Fibroblast of lung (primary cell): ENCODE measurements at regions not wholly inside any gene's neighbourhood (a gene's known extent, or its start where the extent isn't known, plus 50 kb on each side); places are given as distances from the start of the nearest gene placed in this dataset.

Experiments used
- DNase-seq, 2 donors: peaks; one replicate each; pipeline versions ENCODE4 v3.0.0 to v3.0.0-alpha.2; 2010; ENCODE audit warnings: low read depth in 2 of 2
- H2AFZ ChIP-seq: 2 replicates; pipeline ENCODE4 v1.5.1; 2012; ENCODE audit warnings: low read length, control low read depth, inconsistent platforms
- H3K27ac ChIP-seq: 2 replicates; pipeline ENCODE4 v1.5.1; 2011; ENCODE audit warnings: low read length, control low read depth; ENCODE audit not compliant: insufficient read depth
- H3K27me3 ChIP-seq: 2 replicates; pipeline ENCODE4 v1.5.1; 2011; ENCODE audit warnings: mild to moderate bottlenecking, low read length; ENCODE audit not compliant: control insufficient read depth, insufficient read depth
- H3K36me3 ChIP-seq: 2 replicates; pipeline ENCODE4 v1.5.1; 2011; ENCODE audit warnings: low read length; ENCODE audit not compliant: control insufficient read depth, insufficient read depth
- H3K4me1 ChIP-seq: 2 replicates; pipeline ENCODE4 v1.5.1; 2011; ENCODE audit warnings: low read length; ENCODE audit not compliant: control insufficient read depth, insufficient read depth; ENCODE audit errors: extremely low read depth
- H3K4me2 ChIP-seq: 2 replicates; pipeline ENCODE4 v1.5.1; 2011; ENCODE audit warnings: low read length, control low read depth; ENCODE audit not compliant: insufficient read depth; ENCODE audit errors: extremely low read depth
- H3K4me3 ChIP-seq, 4 experiments: fragments of 200-600 bp in 1 of 4; sonication (generic) in 1 of 4; replicated peaks in 1 of 4; 2 replicates each; pipeline ENCODE4 v1.5.1; 2011 to 2016; ENCODE audit warnings: low read length in 4 of 4, low read depth in 3 of 4, mild to moderate bottlenecking in 3 of 4, control low read depth in 2 of 4, inconsistent platforms in 1 of 4, mixed read lengths in 1 of 4; ENCODE audit not compliant: insufficient read depth in 1 of 4; ENCODE audit errors: control extremely low read depth in 1 of 4
- H3K79me2 ChIP-seq: 2 replicates; pipeline ENCODE4 v1.5.1; 2012; ENCODE audit warnings: mild to moderate bottlenecking, low read length, inconsistent platforms; ENCODE audit not compliant: control insufficient read depth, insufficient read depth
- H3K9ac ChIP-seq: 2 replicates; pipeline ENCODE4 v1.5.1; 2011; ENCODE audit warnings: mild to moderate bottlenecking, low read length, control low read depth; ENCODE audit not compliant: insufficient read depth
- H3K9me3 ChIP-seq: 2 replicates; pipeline ENCODE4 v1.5.1; 2012; ENCODE audit warnings: low read depth, low read length; ENCODE audit not compliant: control insufficient read depth, insufficient read depth
- H4K20me1 ChIP-seq: 2 replicates; pipeline ENCODE4 v1.5.1; 2011; ENCODE audit warnings: low read length; ENCODE audit not compliant: control insufficient read depth, insufficient read depth; ENCODE audit errors: extremely low read depth
- CTCF ChIP-seq, 2 donors: IDR thresholded peaks in 1 of 2; conservative IDR thresholded peaks in 1 of 2; 1 replicate in 1 of 2; 2 replicates in 1 of 2; pipeline ENCODE4 v1.5.1; 2011 to 2012; ENCODE audit warnings: low read length in 2 of 2, control low read depth in 1 of 2, inconsistent platforms in 1 of 2, low read depth in 1 of 2, mild to moderate bottlenecking in 1 of 2
- EZH2 ChIP-seq: IDR thresholded peaks from 2 replicates; pipeline ENCODE4 v1.5.1; 2012; ENCODE audit warnings: low read length, control low read depth, mild to moderate bottlenecking; ENCODE audit errors: missing control alignments

- H3K4me1 ChIP-seq: no peaks in the 10 kb centered on the region
- H3K27ac ChIP-seq: no peak overlapping the region
- H2AFZ ChIP-seq: no peak overlapping the region
- no peaks in the 10 kb centered on the region for H3K9me3 ChIP-seq
- H3K36me3 ChIP-seq: no peaks in the 10 kb centered on the region
- no peaks in the 10 kb centered on the region for H3K27me3 ChIP-seq
- no peaks in the 10 kb centered on the region for H4K20me1 ChIP-seq
- H3K4me2 ChIP-seq: no peak overlapping the region
- no peak overlapping the region for H3K9ac ChIP-seq
- no peak for TF ChIP-seq EZH2
- TF ChIP-seq CTCF (conservative IDR thresholded peaks at IDR 0.05 in 1 of 2, IDR thresholded peaks at IDR 0.05 in 1 of 2; ENCODE audit: low read depth in 1 of 2, low read length in 2 of 2): no peak
- no peak for DNase-seq
- H3K4me3 ChIP-seq: no peak overlapping the region
- H3K79me2 ChIP-seq: no peaks in the 10 kb centered on the region
Observed at GRCh38 chr18:70662588-70662987, 373.7 kb downstream of the SOCS6 start.

- Histone ChIP-seq H3K27me3 (no peaks in the 10 kb centered on the region), H4K20me1 (no peaks in the 10 kb centered on the region), H3K36me3 (no peaks in the 10 kb centered on the region), H3K9me3 (no peaks in the 10 kb centered on the region), H3K9ac (no peak overlapping the region), H3K4me1 (no peaks in the 10 kb centered on the region), H3K4me2 (no peak overlapping the region), H3K4me3 (no peak overlapping the region), H2AFZ (no peak overlapping the region), H3K79me2 (no peaks in the 10 kb centered on the region), H3K27ac (no peak overlapping the region)
- TF ChIP-seq EZH2 (no peak), CTCF (conservative IDR thresholded peaks at IDR 0.05 in 1 of 2, IDR thresholded peaks at IDR 0.05 in 1 of 2; ENCODE audit: low read depth in 1 of 2, low read length in 2 of 2) (no peak)
- DNase-seq: no peak
Observed at GRCh38 chr18:70659036-70659925, 370.4 kb downstream of the SOCS6 start.

- Histone ChIP-seq H3K4me1 (no peaks in the 10 kb centered on the region), H3K9me3 (no peaks in the 10 kb centered on the region), H3K4me2 (no peak overlapping the region), H3K27me3 (no peaks in the 10 kb centered on the region), H3K36me3 (no peaks in the 10 kb centered on the region), H3K4me3 (no peak overlapping the region), H2AFZ (no peak overlapping the region), H3K27ac (no peak overlapping the region), H3K79me2 (no peaks in the 10 kb centered on the region), H3K9ac (no peak overlapping the region), H4K20me1 (no peaks in the 10 kb centered on the region)
- no peak for DNase-seq
- no peak for TF ChIP-seq CTCF (conservative IDR thresholded peaks at IDR 0.05 in 1 of 2, IDR thresholded peaks at IDR 0.05 in 1 of 2; ENCODE audit: low read depth in 1 of 2, low read length in 2 of 2)
- no peak for TF ChIP-seq EZH2
Observed at GRCh38 chr18:70653671-70654070, 364.8 kb downstream of the SOCS6 start.
